GM20431 (cell line): ENCODE measurements at regions not wholly inside any gene's neighbourhood (a gene's known extent, or its start where the extent isn't known, plus 50 kb on each side); places are given as distances from the start of the nearest gene placed in this dataset.
"Not testable (repeated sequence)": the region's sequence is repeated elsewhere in the genome, so short reads cannot be mapped to it uniquely, and the experiment has no call there.

Experiments used
- in situ Hi-C: fragments of 300-500 bp; cut with MseI, MboI; formaldehyde crosslinking; loops from one replicate; pipeline ENCODE4 v1.15.0; 2020; ENCODE audit warnings: low sequenced_read_pairs; ENCODE audit not compliant: unreplicated experiment

GRCh38 chr19:28148554-28148953 lies 1064.4 kb downstream of the UQCRFS1 start:
- in situ Hi-C loops = no loop called here

GRCh38 chr19:28142258-28142657 lies 1070.7 kb downstream of the UQCRFS1 start:
- in situ Hi-C loops = no loop called here

GRCh38 chr19:28140201-28140600 lies 1072.8 kb downstream of the UQCRFS1 start:
- in situ Hi-C loops = no loop called here

GRCh38 chr19:28137772-28138171 lies 1075.2 kb downstream of the UQCRFS1 start:
- in situ Hi-C loops = no loop called here

GRCh38 chr19:28136796-28137195 lies 1076.2 kb downstream of the UQCRFS1 start:
- in situ Hi-C loops = no loop called here

- in situ Hi-C loops = no loop called here
Observed at GRCh38 chr19:28135825-28136224, 1077.1 kb downstream of the UQCRFS1 start.

GRCh38 chr19:28134311-28134710 lies 1078.6 kb downstream of the UQCRFS1 start:
- in situ Hi-C loops = no loop called here

- in situ Hi-C loops = not testable (repeated sequence)
Observed at GRCh38 chr19:28130881-28131280, 1082.1 kb downstream of the UQCRFS1 start.

- in situ Hi-C loops = no loop called here
Observed at GRCh38 chr19:28130066-28130511, 1082.9 kb downstream of the UQCRFS1 start.

- in situ Hi-C loops = no loop called here
Observed at GRCh38 chr19:28128341-28128740, 1084.6 kb downstream of the UQCRFS1 start.

- in situ Hi-C loops = no loop called here
Observed at GRCh38 chr19:28126135-28126898, 1086.6 kb downstream of the UQCRFS1 start.

GRCh38 chr19:28122734-28123133 lies 1090.2 kb downstream of the UQCRFS1 start:
- in situ Hi-C loops = no loop called here

GRCh38 chr19:28118235-28118634 lies 1094.7 kb downstream of the UQCRFS1 start:
- in situ Hi-C loops = no loop called here

GRCh38 chr19:28117143-28117542 lies 1095.8 kb downstream of the UQCRFS1 start:
- in situ Hi-C loops = no loop called here

GRCh38 chr19:28116379-28116778 lies 1096.6 kb downstream of the UQCRFS1 start:
- in situ Hi-C loops = not testable (repeated sequence)

GRCh38 chr19:28103921-28104320 lies 1109.0 kb downstream of the UQCRFS1 start:
- in situ Hi-C loops = no loop called here

GRCh38 chr19:28084659-28085157 lies 1128.2 kb downstream of the UQCRFS1 start:
- in situ Hi-C loops = not testable (repeated sequence)

GRCh38 chr19:28076628-28077027 lies 1136.3 kb downstream of the UQCRFS1 start:
- in situ Hi-C loops = no loop called here

GRCh38 chr19:28075229-28075628 lies 1137.7 kb downstream of the UQCRFS1 start:
- in situ Hi-C loops = no loop called here

GRCh38 chr19:28074773-28075172 lies 1138.2 kb downstream of the UQCRFS1 start:
- in situ Hi-C loops = no loop called here

GRCh38 chr19:28067882-28068281 lies 1145.1 kb downstream of the UQCRFS1 start:
- in situ Hi-C loops = no loop called here

GRCh38 chr19:28066988-28067387 lies 1146.0 kb downstream of the UQCRFS1 start:
- in situ Hi-C loops = no loop called here
